ENCODE measurements at regions not wholly inside any gene's neighbourhood (a gene's known extent, or its start where the extent isn't known, plus 50 kb on each side); places are given as distances from the start of the nearest gene placed in this dataset.
A peak's percentile ranks its signal among the peaks of the same experiment; 100 is the strongest.

GRCh38 chr5:91311697-91312501 is 71.2 kb downstream of the ARRDC3 start:
- H3K4me3 ChIP-seq (ENCODE audit: control extremely low read depth in 1 of 5, extremely low read depth in 1 of 5, insufficient read depth in 1 of 5, low read depth in 2 of 5, low read length in 4 of 5), result peak overlapping the region in 1 of 5 experiments; percentile 63
- 2% methylated on average over 8 of the region's 11 CpGs for WGBS (ENCODE audit: insufficient coverage)
- TF ChIP-seq, protein P1, sequence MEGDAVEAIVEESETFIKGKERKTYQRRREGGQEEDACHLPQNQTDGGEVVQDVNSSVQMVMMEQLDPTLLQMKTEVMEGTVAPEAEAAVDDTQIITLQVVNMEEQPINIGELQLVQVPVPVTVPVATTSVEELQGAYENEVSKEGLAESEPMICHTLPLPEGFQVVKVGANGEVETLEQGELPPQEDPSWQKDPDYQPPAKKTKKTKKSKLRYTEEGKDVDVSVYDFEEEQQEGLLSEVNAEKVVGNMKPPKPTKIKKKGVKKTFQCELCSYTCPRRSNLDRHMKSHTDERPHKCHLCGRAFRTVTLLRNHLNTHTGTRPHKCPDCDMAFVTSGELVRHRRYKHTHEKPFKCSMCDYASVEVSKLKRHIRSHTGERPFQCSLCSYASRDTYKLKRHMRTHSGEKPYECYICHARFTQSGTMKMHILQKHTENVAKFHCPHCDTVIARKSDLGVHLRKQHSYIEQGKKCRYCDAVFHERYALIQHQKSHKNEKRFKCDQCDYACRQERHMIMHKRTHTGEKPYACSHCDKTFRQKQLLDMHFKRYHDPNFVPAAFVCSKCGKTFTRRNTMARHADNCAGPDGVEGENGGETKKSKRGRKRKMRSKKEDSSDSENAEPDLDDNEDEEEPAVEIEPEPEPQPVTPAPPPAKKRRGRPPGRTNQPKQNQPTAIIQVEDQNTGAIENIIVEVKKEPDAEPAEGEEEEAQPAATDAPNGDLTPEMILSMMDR (IDR thresholded peaks at IDR 0.05), result no peak
- TF ChIP-seq EZH2 (IDR thresholded peaks at IDR 0.05; ENCODE audit: borderline replicate concordance, insufficient read depth, low read depth, low read length, poor library complexity, severe bottlenecking), result no peak

More at GRCh38 chr5:91311697-91312501, 71.2 kb downstream of the ARRDC3 start:
- Histone ChIP-seq H3K9ac (ENCODE audit: low read length) (peak overlapping the region; percentile 7), H3K36me3 (replicated peaks in 1 of 2; ENCODE audit: control extremely low read depth in 1 of 2, control insufficient read depth in 1 of 2, extremely low read depth in 1 of 2, insufficient read depth in 2 of 2, low read length in 1 of 2) (no peaks in the 10 kb centered on the region), H3K4me1 (ENCODE audit: control insufficient read depth in 2 of 2, insufficient read depth in 2 of 2, low read length in 2 of 2) (peaks cover 36 to 37% of the 10 kb centered on the region in 2 donors), H4K20me1 (ENCODE audit: control insufficient read depth, insufficient read depth, low read length, poor library complexity, severe bottlenecking) (no peaks in the 10 kb centered on the region), H3K27me3 (replicated peaks in 1 of 4; ENCODE audit: control extremely low read depth in 1 of 4, control insufficient read depth in 3 of 4, insufficient read depth in 4 of 4, low read length in 3 of 4) (no peaks in the 10 kb centered on the region), H3K27ac (ENCODE audit: low read length in 2 of 2) (peak overlapping the region; percentile 46 to 67), H3K4me2 (replicated peaks; ENCODE audit: low read depth, low read length, poor library complexity, severe bottlenecking) (peak overlapping the region; percentile 39), H2AFZ (ENCODE audit: insufficient read depth, low read depth, low read length, poor library complexity, severe bottlenecking) (peak overlapping the region; percentile 55), H3K79me2 (ENCODE audit: control insufficient read depth, insufficient read depth, low read length) (no peaks in the 10 kb centered on the region), H3K9me3 (ENCODE audit: control extremely low read depth in 1 of 3, control insufficient read depth in 2 of 3, insufficient read depth in 1 of 3, low read length in 2 of 3) (peaks cover 0 to 7% (median 0%) of the 10 kb centered on the region in 3 donors)
- Mint-ChIP-seq H3K27me3 (no peaks in the 10 kb centered on the region), H3K4me1 (peaks cover 47% of the 10 kb centered on the region), H3K9me3 (ENCODE audit: insufficient read depth) (no peaks in the 10 kb centered on the region), H3K4me3 (peak overlapping the region; percentile 77), H3K27ac (peak overlapping the region; percentile 89)
- intact Hi-C loops (cut with micrococcal nuclease), result loop anchor here (1.0 kb wide), 2 partner anchors 32 to 71 kb away; partner anchors contain the start of gene ARRDC3
- ATAC-seq (ENCODE audit: low read depth), result peak; percentile 88
- DNase-seq, result peak; percentile 72
- ChIA-PET CTCF (interaction anchor here (1.3 to 2.4 kb wide), 5 partner anchors 11 to 92 kb away, joined by 3 to 22 read pairs (median 5); partner anchors contain the start of gene ARRDC3), POLR2A (interaction anchor here (1.0 to 2.7 kb wide), 6 partner anchors 17 to 73 kb away, joined by 3 to 15 read pairs (median 5); partner anchors contain the start of gene ARRDC3)
